Activated CD4-positive, alpha-beta T cell treated with anti-CD3 and anti-CD28 coated beads for 48 hours (primary cell): ENCODE measurements at regions not wholly inside any gene's neighbourhood (a gene's known extent, or its start where the extent isn't known, plus 50 kb on each side); places are given as distances from the start of the nearest gene placed in this dataset.
A peak's percentile ranks its signal among the peaks of the same experiment; 100 is the strongest.
"Not testable (repeated sequence)": the region's sequence is repeated elsewhere in the genome, so short reads cannot be mapped to it uniquely, and the experiment has no call there.

Experiments used
- DNase-seq: peaks from one replicate; pipeline ENCODE4 v3.0.0-alpha.2; 2020

GRCh38 chr9:40592406-40592805 is 536.1 kb downstream of the FOXD4L6 start:
- DNase-seq: not testable (repeated sequence)

GRCh38 chr9:40591915-40592314 is 536.6 kb downstream of the FOXD4L6 start:
- DNase-seq: not testable (repeated sequence)

GRCh38 chr9:40587475-40588195 is 540.8 kb downstream of the FOXD4L6 start:
- DNase-seq: not testable (repeated sequence)

GRCh38 chr9:40584039-40584438 is 544.4 kb downstream of the FOXD4L6 start:
- DNase-seq: peak; percentile 8

- DNase-seq: peak; percentile 29
Measured at GRCh38 chr9:40583230-40583629, 545.3 kb downstream of the FOXD4L6 start.

GRCh38 chr9:40578908-40579307 is 549.6 kb downstream of the FOXD4L6 start:
- DNase-seq: not testable (repeated sequence)
